Stimulated activated CD4-positive, alpha-beta T cell treated with anti-CD3 and anti-CD28 coated beads, Interleukin-2, amount 100 ng/mL, for 24 hours (primary cell): ENCODE measurements at regions not wholly inside any gene's neighbourhood (a gene's known extent, or its start where the extent isn't known, plus 50 kb on each side); places are given as distances from the start of the nearest gene placed in this dataset.

ENCODE experiments used
- DNase-seq, 2 donors: peaks; one replicate each; pipeline ENCODE4 v3.0.0-alpha.2; 2020

- DNase-seq = no peak
Measured at GRCh38 chr17:56009795-56010651, 143.3 kb upstream of the ANKFN1 start.

- peak in 1 of 2 donors; percentile 2 for DNase-seq
Measured at GRCh38 chr17:56011406-56012131, 141.7 kb upstream of the ANKFN1 start.

DNA sequence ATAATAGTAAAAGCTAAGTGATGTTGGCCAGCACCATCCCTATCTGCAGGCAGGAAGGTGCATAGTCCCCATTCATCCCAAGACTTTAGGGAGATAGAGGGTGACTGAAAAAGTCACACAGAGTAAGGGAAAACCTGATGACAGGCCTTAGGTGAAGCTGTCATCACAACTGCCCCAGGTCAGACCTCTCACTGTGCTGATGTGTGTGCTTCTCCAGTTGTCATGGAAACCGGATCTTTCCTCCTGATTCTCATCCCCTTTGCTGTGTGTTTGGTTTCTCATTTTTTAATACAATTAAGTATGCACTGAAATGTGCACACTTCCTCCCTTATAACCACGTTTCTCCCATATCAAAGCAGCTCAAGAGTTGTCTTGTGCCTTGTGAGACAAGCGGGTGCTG, 135.1 kb upstream of the ANKFN1 start:
- DNase-seq = no peak

GRCh38 chr17:56020369-56020768, 132.9 kb upstream of the ANKFN1 start:
- DNase-seq = no peak

DNA sequence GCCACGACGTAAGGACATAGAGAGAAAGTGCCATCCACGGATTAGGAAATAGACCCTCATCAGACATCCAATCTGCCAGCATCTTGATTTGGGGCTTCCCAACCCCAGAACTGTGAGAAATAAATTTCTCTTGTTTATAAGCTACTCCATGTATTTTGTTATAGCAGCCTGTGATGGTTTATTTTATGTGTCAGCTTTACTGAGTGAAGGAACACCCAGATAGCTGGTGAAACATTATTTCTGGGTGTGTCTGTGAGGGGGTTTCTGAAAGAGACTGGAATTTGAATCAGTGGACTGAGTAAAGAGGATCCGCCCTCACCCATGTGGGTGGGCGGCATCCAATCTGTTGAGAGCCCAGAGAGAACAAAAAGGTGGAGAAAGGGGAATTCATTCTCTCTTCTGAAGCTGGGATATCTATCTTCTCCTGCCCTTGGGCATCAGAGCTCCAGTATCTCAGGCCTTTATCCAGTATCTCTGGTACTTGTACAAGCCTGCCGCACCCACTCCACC, 131.5 kb upstream of the ANKFN1 start:
- no peak for DNase-seq

DNA sequence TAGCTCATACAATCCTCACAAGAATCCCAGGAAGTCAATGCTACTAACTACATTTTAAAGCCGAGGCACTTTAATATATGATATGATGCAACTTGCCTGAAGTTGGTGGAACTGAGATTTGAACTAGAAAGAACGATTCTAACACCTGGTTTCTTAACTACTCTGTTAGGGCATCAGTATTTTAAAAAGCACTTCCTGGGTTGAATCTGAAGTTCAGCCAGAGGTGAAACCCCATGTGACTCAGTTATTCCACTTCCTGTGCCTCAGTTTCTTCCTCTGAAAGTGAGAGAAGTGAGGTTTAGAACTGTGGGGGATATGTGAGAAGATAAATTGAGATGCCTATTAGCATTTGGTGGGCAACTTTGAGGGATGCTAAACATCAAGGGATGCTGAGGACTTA, 129.4 kb upstream of the ANKFN1 start:
- DNase-seq = no peak

GRCh38 chr17:56026915-56027314, 126.4 kb upstream of the ANKFN1 start:
- DNase-seq = no peak

GRCh38 chr17:56028837-56029236, 124.4 kb upstream of the ANKFN1 start:
- DNase-seq = no peak

GRCh38 chr17:56030009-56030624, 123.2 kb upstream of the ANKFN1 start:
- no peak for DNase-seq

- DNase-seq = no peak
Measured at GRCh38 chr17:56031636-56032035, 121.6 kb upstream of the ANKFN1 start.

DNA sequence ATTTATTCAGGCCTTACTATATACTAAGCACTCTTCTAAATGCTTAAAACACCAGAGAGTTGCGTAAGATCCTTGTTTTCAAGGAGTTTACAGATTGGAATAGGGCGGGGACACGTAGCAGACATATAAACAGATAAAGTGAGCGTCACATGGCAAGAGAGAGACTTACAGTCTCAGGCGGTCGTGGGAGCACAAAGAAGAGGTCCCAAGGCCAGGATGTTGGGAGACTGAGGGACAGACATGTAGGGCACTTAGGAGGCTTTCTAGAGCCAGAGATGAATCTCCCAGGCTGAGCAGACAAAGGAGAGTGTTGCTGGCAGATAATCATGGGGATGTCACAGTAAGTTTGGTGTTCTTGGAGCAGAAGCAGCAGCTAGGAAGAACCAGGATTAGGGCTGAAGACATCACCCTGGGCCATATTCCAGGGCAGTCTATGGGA, 119.1 kb upstream of the ANKFN1 start:
- DNase-seq = no peak

DNA sequence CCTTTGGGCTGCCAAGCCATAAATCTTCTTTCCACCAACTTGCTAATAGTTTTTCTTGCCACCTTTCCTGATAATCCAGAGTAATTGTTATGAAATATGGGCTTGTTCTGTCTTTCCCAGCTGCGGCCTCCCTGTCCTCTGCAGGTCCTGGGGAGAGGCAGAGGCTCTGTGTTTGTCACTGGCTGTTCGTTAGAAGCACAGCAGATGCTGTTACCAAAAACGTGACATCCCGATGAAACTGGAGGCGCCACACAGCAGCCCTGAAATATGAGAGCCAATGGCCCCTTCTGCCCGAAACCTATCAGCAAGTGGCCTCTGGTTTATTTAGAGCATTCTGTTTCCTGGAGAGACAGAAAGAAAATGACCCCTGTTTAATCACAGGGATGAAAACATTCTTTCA, 115.1 kb upstream of the ANKFN1 start:
- DNase-seq = no peak

DNA sequence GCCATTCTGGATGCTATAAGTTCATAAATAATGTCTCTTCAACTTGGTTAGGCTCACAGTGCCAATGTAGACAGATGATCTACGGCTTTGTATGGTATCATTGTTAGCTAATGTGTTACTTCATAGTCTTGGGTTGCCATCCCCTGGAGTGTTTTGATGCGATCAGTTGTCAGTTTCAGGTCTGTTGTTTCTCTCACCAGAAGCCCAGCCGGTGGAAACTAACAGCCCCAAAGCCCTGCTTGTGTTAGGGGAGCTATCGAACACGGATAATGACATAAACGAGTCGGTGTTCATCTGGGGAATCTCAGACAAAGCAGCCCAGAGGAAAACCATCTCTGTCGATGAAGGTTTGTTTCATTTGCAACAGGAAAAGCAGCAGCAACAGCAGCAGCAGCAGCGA, 107.4 kb upstream of the ANKFN1 start:
- no peak for DNase-seq

- DNase-seq = no peak
Measured at GRCh38 chr17:56047331-56047730, 105.9 kb upstream of the ANKFN1 start.

DNA sequence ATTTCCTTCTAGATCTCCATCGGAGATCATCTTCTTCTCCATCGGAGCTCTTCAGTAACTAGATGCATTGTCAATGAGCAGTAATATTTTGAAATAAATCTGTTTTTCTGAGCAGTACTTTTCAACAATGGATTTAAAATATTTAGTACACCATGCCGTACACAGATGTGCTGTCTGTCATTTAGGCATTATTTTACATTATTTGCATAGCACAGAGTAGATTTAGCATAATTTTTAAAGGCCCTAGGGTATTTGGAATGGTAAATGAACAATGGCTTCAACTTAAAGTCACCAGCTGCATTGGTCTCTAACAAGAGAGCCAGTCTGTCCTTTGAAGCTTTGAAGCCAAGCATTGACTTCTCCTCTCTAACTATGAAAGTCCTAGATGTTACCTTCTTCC, 95.4 kb upstream of the ANKFN1 start:
- no peak for DNase-seq

DNA sequence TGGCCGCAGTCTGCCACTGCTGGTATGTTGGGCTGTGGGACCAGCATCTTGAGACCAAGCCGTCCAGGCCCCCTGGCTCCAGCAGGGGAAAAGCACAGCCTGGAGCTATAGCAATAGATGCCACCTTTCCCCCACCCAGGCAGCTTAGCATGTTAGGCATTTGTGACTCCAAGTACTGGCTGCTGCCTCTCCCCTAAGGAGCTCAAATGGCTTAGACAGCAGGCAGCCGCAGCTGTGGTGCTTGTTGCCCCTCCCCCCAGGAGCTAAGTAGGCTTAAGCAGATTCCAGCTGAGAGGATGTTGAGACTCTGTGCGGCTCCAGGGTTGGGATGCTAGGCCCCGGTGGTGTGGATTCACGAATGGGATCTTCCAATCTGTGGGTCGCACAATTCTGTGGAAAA, 88.8 kb upstream of the ANKFN1 start:
- no peak for DNase-seq

DNA sequence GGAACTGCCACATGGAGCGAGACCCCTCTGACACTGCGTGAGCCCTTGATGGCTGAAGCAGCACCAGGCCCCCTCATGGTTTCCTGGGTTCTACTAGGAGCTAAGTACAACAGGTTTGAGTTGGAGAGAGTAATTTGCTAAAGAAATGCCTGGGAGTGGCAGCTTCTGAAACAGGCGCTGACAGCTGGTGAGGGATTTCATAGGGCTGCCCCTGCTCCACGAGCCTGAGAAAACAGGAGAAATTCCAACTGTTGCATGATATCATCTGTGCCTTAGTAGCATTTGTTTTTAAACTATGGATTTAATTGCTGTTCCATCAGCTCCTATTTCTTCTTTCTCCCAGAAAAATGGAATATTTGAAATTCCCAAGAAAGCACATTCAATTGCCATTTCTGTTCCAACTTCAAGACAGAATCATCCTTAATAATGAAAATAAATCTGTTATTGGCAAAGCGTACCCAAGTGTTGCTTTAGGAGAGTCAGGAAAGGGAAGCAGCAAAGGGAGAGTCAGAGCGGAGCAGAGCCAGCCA, 78.8 kb upstream of the ANKFN1 start:
- no peak for DNase-seq

- DNase-seq = no peak
Measured at GRCh38 chr17:56076980-56077379, 76.3 kb upstream of the ANKFN1 start.

DNA sequence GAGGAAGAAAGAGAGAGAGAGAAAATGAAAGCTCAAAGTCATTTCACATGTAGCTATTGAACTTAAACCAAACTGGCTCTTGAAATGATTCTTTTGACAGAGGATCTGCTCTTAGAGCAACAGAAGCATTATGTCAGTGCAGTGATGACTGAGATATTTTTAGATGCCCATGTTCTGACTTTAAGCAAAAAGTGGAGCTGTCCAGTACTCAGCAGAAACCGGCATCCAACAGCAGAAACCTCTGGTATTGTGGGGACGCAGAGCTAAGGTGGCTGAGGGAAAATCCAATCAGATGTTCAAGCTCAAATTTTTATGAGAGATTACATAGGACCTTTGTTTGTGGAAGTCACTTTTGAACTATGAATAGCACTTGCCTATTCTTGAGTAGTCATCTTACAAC, 69.8 kb upstream of the ANKFN1 start:
- DNase-seq = no peak

GRCh38 chr17:56085576-56086267, 67.6 kb upstream of the ANKFN1 start:
- DNase-seq = no peak

DNA sequence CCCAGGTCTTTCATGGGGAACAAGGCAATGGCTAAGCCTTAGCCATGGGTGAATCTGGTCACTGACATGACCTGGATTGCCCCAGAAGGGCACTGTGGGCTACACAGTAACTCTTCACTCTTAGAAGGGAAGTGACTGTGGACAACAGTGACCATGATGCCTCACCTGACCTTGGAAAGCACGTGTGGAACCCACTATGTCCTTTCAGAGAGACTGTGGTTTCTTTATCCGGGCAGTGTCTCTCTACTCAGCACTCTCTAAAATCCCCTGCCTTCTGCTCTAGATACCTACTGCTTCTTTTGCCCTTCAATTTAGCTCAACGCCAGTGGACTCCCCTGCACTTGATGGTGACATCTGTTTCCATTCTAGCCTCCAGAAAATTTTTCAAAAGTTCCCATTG, 66.1 kb upstream of the ANKFN1 start:
- DNase-seq = no peak

DNA sequence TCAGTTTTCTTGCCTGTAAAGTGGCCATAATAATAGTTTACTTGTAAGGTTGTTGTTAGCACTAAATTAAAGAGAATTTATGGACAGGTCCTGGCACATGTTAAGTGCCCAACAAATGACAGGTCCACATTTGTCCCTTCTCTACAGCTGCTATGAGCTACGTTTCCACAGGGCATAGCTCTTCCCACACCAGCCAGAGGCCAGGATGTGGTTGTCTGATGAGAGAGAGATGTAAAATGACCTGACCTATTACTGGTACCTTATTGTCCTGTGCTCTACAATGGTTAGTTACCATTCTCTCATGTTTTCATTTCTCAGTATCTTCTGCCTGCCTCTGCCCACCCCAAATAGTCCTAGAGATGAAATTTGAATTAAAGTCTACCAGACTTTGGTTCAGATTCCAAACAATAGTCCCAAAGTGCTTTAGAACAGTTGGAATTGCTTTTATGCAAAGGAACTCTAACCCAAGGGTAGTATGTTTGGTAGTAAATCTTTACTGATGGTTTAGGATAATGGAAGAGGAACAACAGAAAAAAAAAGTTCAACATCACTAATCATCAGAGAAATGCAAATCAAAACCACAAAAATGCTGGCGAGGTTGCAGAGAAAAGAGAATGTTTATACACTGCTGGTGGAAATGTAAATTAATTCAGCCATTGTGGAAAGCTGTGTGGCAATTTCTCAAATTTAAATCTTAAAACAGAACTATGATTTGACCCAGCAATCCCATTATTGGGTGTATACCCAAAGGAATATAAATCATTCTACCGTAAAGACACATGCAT, 57.1 kb upstream of the ANKFN1 start:
- DNase-seq = no peak
